ENCODE measurements at regions not wholly inside any gene's neighbourhood (a gene's known extent, or its start where the extent isn't known, plus 50 kb on each side); places are given as distances from the start of the nearest gene placed in this dataset.

GRCh38 chr15:69631005-69631404 is 178.4 kb downstream of the RPLP1 start:
- FAIRE-seq: no peak
- Histone ChIP-seq H3K27ac (ENCODE audit: control insufficient read depth, insufficient read depth, low read length) (no peak overlapping the region), H3K4me2 (ENCODE audit: control insufficient read depth, extremely low read depth, insufficient read depth, low read depth, low read length) (no peak overlapping the region), H3K9me3 (ENCODE audit: control insufficient read depth, low read depth, low read length) (no peaks in the 10 kb centered on the region), H2AFZ (ENCODE audit: control insufficient read depth, low read length) (no peak overlapping the region), H3K4me3 (ENCODE audit: control insufficient read depth in 2 of 3, extremely low read depth in 1 of 3, insufficient read depth in 2 of 3, low read depth in 1 of 3, low read length in 3 of 3) (no peak overlapping the region), H3K27me3 (ENCODE audit: control insufficient read depth, extremely low read depth, insufficient read depth, low read length) (peaks cover 39% of the 10 kb centered on the region), H3K79me2 (ENCODE audit: control insufficient read depth, insufficient read depth, low read length) (no peaks in the 10 kb centered on the region), H3K36me3 (ENCODE audit: control insufficient read depth in 2 of 2, extremely low read depth in 1 of 2, insufficient read depth in 2 of 2, low read length in 2 of 2) (no peaks in the 10 kb centered on the region), H4K20me1 (ENCODE audit: control insufficient read depth, extremely low read depth, insufficient read depth, low read length) (no peaks in the 10 kb centered on the region), H3K9ac (ENCODE audit: control insufficient read depth, extremely low read depth, insufficient read depth, low read length) (no peak overlapping the region), H3K4me1 (ENCODE audit: control insufficient read depth, extremely low read depth, insufficient read depth, low read length) (no peaks in the 10 kb centered on the region), H3K9me1 (ENCODE audit: control insufficient read depth, extremely low read depth, insufficient read depth, low read length) (no peaks in the 10 kb centered on the region)
- dilution Hi-C loops (cut with MboI; ENCODE audit: extremely low pct_ligation_motif_present, low sequenced_read_pairs): no loop called here
- TF ChIP-seq EZH2 (IDR thresholded peaks at IDR 0.05; ENCODE audit: low read length) (no peak), CTCF (optimal IDR thresholded peaks at IDR 0.05 in 1 of 3, IDR thresholded peaks at IDR 0.05 in 1 of 3, conservative IDR thresholded peaks at IDR 0.05 in 1 of 3; ENCODE audit: extremely low read depth in 1 of 3, insufficient read depth in 2 of 3, low read length in 3 of 3) (no peak)
- DNase-seq (ENCODE audit: low read depth, low spot score): no peak

DNA sequence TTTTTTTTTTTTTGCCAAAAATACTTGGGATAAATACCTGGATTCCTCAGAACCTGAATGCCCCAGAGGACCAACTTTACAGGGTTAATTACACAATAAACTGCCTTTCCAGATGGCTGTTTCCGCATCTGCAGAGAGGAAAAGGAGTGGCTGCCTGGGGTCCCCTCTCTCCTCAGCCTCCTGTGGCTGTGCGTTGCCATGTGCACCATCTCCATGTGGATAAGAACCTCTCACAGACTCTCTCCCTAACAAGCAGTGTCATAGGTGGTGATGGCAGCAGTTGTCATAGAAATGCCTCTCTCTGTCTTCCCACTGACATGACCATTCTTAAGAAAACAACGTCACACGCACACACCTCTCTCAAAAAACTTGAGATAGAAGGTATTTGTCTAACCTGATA is 179.4 kb downstream of the RPLP1 start:
- no peak overlapping the region for H3K4me3 ChIP-seq (ENCODE audit: control insufficient read depth in 2 of 3, extremely low read depth in 1 of 3, insufficient read depth in 2 of 3, low read depth in 1 of 3, low read length in 3 of 3)
- no peaks in the 10 kb centered on the region for H3K9me1 ChIP-seq (ENCODE audit: control insufficient read depth, extremely low read depth, insufficient read depth, low read length)
- H4K20me1 ChIP-seq (ENCODE audit: control insufficient read depth, extremely low read depth, insufficient read depth, low read length): no peaks in the 10 kb centered on the region
- no peak for DNase-seq (ENCODE audit: low read depth, low spot score)
- dilution Hi-C loops (cut with MboI; ENCODE audit: extremely low pct_ligation_motif_present, low sequenced_read_pairs): no loop called here
- TF ChIP-seq EZH2 (IDR thresholded peaks at IDR 0.05; ENCODE audit: low read length) (no peak), CTCF (optimal IDR thresholded peaks at IDR 0.05 in 1 of 3, IDR thresholded peaks at IDR 0.05 in 1 of 3, conservative IDR thresholded peaks at IDR 0.05 in 1 of 3; ENCODE audit: extremely low read depth in 1 of 3, insufficient read depth in 2 of 3, low read length in 3 of 3) (no peak)
- FAIRE-seq: no peak
- no peaks in the 10 kb centered on the region for H3K4me1 ChIP-seq (ENCODE audit: control insufficient read depth, extremely low read depth, insufficient read depth, low read length)
- H3K36me3 ChIP-seq (ENCODE audit: control insufficient read depth in 2 of 2, extremely low read depth in 1 of 2, insufficient read depth in 2 of 2, low read length in 2 of 2): no peaks in the 10 kb centered on the region
- no peak overlapping the region for H3K4me2 ChIP-seq (ENCODE audit: control insufficient read depth, extremely low read depth, insufficient read depth, low read depth, low read length)
- H3K9me3 ChIP-seq (ENCODE audit: control insufficient read depth, low read depth, low read length): no peaks in the 10 kb centered on the region
- H3K27me3 ChIP-seq (ENCODE audit: control insufficient read depth, extremely low read depth, insufficient read depth, low read length): peaks cover 49% of the 10 kb centered on the region
- no peak overlapping the region for H2AFZ ChIP-seq (ENCODE audit: control insufficient read depth, low read length)
- no peak overlapping the region for H3K9ac ChIP-seq (ENCODE audit: control insufficient read depth, extremely low read depth, insufficient read depth, low read length)
- H3K27ac ChIP-seq (ENCODE audit: control insufficient read depth, insufficient read depth, low read length): no peak overlapping the region
- no peaks in the 10 kb centered on the region for H3K79me2 ChIP-seq (ENCODE audit: control insufficient read depth, insufficient read depth, low read length)

All from keratinocyte (primary cell).